Lower lobe of right lung (tissue), 2 donors: ENCODE measurements at regions not wholly inside any gene's neighbourhood (a gene's known extent, or its start where the extent isn't known, plus 50 kb on each side); places are given as distances from the start of the nearest gene placed in this dataset.

ENCODE experiments used
- ATAC-seq, 2 donors: fragments of 200-7000 bp; cut with Tn5 transposase; one replicate each; pipeline ENCODE4 v1.9.1; 2020 to 2022; ENCODE audit warnings: mild to moderate bottlenecking in 2 of 2, moderate library complexity in 2 of 2
- DNase-seq: peaks from one replicate; pipeline ENCODE4 v3.0.0-alpha.2; 2020
- H3K27ac ChIP-seq: fragments of 200-600 bp; one replicate; pipeline ENCODE4 v1.8.0; 2022
- H3K27me3 ChIP-seq: fragments of 200-600 bp; one replicate; pipeline ENCODE4 v1.8.0; 2022; ENCODE audit warnings: low read depth
- H3K36me3 ChIP-seq: fragments of 200-600 bp; one replicate; pipeline ENCODE4 v1.8.0; 2022; ENCODE audit warnings: mild to moderate bottlenecking
- H3K4me1 ChIP-seq: fragments of 200-600 bp; one replicate; pipeline ENCODE4 v1.8.0; 2022
- H3K4me3 ChIP-seq: fragments of 200-600 bp; one replicate; pipeline ENCODE4 v1.8.0; 2022; ENCODE audit warnings: mild to moderate bottlenecking
- H3K9me3 ChIP-seq: fragments of 200-600 bp; one replicate; pipeline ENCODE4 v1.8.0; 2022
- intact Hi-C: fragments of 100-400 bp; cut with DNase I; formaldehyde crosslinking; loops from one replicate; pipeline ENCODE4 v1.11.0; 2022
- TF ChIP-seq, protein P1 (sequence below): fragments of 200-600 bp; IDR thresholded peaks from one replicate; pipeline ENCODE4 v1.8.0; 2022; ENCODE audit warnings: antibody characterized with exemption, mild to moderate bottlenecking
- donor health status: DM: no; HTN: yes; CAD: no; lungs with severe emphysema.

DNA sequence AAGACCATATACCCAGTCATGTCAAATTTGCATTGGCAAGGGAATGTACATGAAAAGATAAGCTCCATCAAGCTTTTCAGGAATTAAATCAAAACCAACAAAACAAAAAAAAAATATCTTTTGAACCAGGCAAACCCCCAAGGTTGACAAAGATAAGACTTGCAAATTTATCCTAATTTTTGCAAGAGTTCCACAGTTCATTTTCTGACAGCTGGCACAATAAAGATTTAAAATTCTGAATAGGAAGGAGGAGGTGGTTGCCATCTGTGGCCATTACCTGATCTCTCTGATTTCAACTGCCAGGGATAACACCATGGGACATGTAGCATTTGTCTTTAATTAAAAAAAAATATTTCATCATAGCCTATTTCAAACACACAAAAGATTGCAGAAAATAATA lies 135.9 kb upstream of the SHISA6 start:
- H3K36me3 ChIP-seq: no peaks in the 10 kb centered on the region
- H3K9me3 ChIP-seq: no peaks in the 10 kb centered on the region
- TF ChIP-seq, protein P1, sequence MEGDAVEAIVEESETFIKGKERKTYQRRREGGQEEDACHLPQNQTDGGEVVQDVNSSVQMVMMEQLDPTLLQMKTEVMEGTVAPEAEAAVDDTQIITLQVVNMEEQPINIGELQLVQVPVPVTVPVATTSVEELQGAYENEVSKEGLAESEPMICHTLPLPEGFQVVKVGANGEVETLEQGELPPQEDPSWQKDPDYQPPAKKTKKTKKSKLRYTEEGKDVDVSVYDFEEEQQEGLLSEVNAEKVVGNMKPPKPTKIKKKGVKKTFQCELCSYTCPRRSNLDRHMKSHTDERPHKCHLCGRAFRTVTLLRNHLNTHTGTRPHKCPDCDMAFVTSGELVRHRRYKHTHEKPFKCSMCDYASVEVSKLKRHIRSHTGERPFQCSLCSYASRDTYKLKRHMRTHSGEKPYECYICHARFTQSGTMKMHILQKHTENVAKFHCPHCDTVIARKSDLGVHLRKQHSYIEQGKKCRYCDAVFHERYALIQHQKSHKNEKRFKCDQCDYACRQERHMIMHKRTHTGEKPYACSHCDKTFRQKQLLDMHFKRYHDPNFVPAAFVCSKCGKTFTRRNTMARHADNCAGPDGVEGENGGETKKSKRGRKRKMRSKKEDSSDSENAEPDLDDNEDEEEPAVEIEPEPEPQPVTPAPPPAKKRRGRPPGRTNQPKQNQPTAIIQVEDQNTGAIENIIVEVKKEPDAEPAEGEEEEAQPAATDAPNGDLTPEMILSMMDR: no peak
- H3K27me3 ChIP-seq: no peaks in the 10 kb centered on the region
- H3K27ac ChIP-seq: no peak overlapping the region
- no peak overlapping the region for H3K4me3 ChIP-seq
- ATAC-seq (no peak), DNase-seq (no peak)
- H3K4me1 ChIP-seq: no peaks in the 10 kb centered on the region
- intact Hi-C loops: no loop called here

DNA sequence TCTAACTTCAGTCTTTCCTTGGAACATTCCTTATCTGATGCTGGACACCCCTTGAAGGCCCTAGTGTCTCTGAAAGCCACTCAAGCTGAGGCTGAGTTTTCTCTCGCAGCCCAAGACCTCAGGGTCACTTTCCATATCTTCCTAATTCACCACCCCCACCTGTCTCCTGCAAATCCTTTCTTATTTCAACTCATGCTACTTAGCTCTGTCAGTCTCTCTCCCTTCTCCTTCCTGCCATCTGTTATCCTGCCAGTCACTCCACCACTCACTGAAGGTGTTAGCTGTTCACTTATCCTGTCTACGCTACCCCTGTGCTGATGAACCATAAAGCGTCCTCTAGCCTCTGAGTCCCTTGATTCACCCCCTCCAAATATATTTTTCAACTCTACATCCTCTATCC lies 143.9 kb upstream of the SHISA6 start:
- Histone ChIP-seq H3K4me3 (no peak overlapping the region), H3K36me3 (no peaks in the 10 kb centered on the region), H3K9me3 (no peaks in the 10 kb centered on the region), H3K27me3 (no peaks in the 10 kb centered on the region), H3K27ac (no peak overlapping the region), H3K4me1 (no peaks in the 10 kb centered on the region)
- intact Hi-C loops: no loop called here
- TF ChIP-seq, protein P1: no peak
- no peak for DNase-seq
- no peak for ATAC-seq

DNA sequence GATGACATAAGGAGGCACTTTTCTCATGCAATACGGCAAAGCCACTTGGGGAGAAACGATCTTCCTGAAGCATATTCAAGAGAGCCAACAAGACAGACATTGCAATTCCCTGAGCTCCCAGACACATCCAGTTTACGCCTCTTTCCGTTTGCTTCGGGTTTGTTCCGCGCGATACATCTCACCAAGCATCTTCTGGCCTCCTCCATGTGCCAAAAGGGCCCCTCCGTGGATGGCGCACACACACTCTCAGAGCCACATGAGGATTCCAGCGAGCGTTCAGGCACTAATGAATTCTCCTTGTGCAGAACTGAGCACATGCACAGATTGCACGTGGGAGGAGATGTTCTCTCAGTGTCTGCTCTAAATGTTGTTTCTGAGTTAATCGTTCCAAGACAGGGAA lies 146.7 kb upstream of the SHISA6 start:
- H3K4me1 ChIP-seq: no peaks in the 10 kb centered on the region
- TF ChIP-seq, protein P1: no peak
- DNase-seq (no peak), ATAC-seq (no peak)
- H3K27ac ChIP-seq: no peak overlapping the region
- H3K9me3 ChIP-seq: no peaks in the 10 kb centered on the region
- H3K27me3 ChIP-seq: no peaks in the 10 kb centered on the region
- intact Hi-C loops: no loop called here
- H3K4me3 ChIP-seq: no peak overlapping the region
- H3K36me3 ChIP-seq: no peaks in the 10 kb centered on the region

DNA sequence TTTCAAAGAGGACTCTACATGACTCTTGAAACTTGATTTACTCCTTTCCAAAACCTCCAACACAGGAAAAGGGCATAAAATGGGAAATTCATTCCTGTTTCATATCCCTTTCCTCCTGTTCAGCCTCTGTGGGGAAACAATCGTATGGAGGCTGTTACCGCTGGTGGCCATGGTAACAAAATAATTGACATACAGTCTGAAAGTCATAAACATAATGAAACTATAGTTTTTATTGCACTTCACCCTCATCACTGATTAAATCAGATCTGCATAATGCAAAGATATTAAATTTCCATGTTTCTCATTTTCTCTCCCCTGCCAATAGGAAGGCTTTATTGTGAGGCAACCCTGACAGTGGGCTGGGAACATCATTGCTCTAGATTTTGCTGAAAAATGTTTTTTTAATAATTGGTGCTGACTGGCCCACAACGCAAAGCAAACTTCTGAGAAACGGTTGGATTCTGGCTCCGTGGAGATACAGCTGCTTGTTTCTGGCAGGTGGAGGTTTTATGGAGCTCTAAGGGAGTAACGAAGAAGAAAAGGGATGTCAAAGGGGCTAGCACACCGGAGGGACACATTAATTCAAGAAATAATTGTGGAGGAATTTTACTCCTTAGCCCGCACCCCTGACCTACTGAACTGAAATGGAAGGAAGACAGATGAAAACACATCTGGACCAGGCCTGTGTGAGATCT lies 154.2 kb upstream of the SHISA6 start:
- H3K36me3 ChIP-seq: no peaks in the 10 kb centered on the region
- intact Hi-C loops: no loop called here
- ATAC-seq (no peak), DNase-seq (no peak)
- no peak overlapping the region for H3K27ac ChIP-seq
- H3K9me3 ChIP-seq: no peaks in the 10 kb centered on the region
- H3K4me1 ChIP-seq: no peaks in the 10 kb centered on the region
- TF ChIP-seq, protein P1: no peak
- no peak overlapping the region for H3K4me3 ChIP-seq
- H3K27me3 ChIP-seq: peaks cover 3% of the 10 kb centered on the region

DNA sequence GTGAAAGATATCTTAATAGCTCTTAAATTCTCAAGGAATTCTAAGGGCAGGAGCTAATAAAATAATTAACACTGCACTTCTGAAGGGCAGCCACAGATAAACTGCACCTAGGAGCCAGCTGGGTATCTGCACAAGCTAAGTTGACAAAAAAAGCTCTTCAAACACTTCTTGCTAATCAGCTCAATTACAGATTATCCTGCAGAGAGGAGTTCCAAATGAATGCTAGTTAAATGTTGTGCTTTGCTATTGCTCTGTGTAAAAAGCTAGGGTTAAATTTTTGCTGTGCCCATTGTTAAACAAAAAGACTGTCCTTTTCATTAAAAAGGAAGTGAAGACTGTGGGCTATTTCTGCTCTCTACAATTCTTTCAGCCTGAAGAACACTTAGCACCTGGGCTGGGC lies 158.5 kb upstream of the SHISA6 start:
- TF ChIP-seq, protein P1: no peak
- Histone ChIP-seq H3K4me3 (no peak overlapping the region), H3K36me3 (no peaks in the 10 kb centered on the region), H3K4me1 (no peaks in the 10 kb centered on the region), H3K27ac (no peak overlapping the region), H3K9me3 (no peaks in the 10 kb centered on the region), H3K27me3 (peaks cover 3% of the 10 kb centered on the region)
- no peak for ATAC-seq
- no peak for DNase-seq
- intact Hi-C loops: no loop called here

DNA sequence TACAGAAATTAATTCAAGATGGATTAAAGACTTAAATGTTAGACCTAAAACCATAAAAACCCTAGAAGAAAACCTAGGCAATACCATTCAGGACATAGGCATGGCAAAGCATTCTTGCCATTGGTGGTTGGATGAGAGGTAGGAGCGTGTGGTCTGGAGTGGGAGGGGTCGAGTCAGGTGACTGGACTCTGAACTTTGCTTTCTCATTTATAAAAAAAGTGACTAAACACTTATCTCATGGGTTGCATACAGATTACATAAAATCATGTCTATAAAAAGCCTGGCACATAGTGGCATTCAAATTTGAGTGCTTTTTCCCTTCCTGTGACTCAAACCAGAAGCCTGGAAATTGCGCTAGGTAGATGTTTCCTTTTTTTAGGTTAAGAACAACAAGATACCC lies 159.7 kb upstream of the SHISA6 start:
- H3K27ac ChIP-seq: no peak overlapping the region
- no peak for ATAC-seq
- no peak overlapping the region for H3K4me3 ChIP-seq
- intact Hi-C loops: no loop called here
- no peak for DNase-seq
- H3K27me3 ChIP-seq: peaks cover 3% of the 10 kb centered on the region
- TF ChIP-seq, protein P1: no peak
- H3K4me1 ChIP-seq: no peaks in the 10 kb centered on the region
- H3K36me3 ChIP-seq: no peaks in the 10 kb centered on the region
- H3K9me3 ChIP-seq: no peaks in the 10 kb centered on the region
